Mesenchymal stem cell (in vitro differentiated cells and primary cell): ENCODE measurements at regions not wholly inside any gene's neighbourhood (a gene's known extent, or its start where the extent isn't known, plus 50 kb on each side); places are given as distances from the start of the nearest gene placed in this dataset.

Experiments used
- DNase-seq: peaks from one replicate; pipeline ENCODE4 v3.0.0-alpha.2; 2013
- H2AFZ ChIP-seq: one replicate; pipeline ENCODE4 v1.6.1; 2013; ENCODE audit warnings: low read depth, mild to moderate bottlenecking, control low read depth, inconsistent platforms, low read length, moderate library complexity
- H2AK5ac ChIP-seq: 2 replicates; pipeline ENCODE4 v1.6.1; 2013; ENCODE audit warnings: low read length, moderate library complexity, mild to moderate bottlenecking, inconsistent platforms; ENCODE audit not compliant: severe bottlenecking
- H2BK120ac ChIP-seq: one replicate; pipeline ENCODE4 v1.6.1; 2013; ENCODE audit warnings: low read depth, mild to moderate bottlenecking, inconsistent platforms, low read length, moderate library complexity
- H2BK12ac ChIP-seq, 2 experiments: one replicate each; pipeline ENCODE4 v1.6.1; 2013; ENCODE audit warnings: inconsistent platforms in 2 of 2, low read length in 2 of 2, mild to moderate bottlenecking in 2 of 2, moderate library complexity in 2 of 2, control low read depth in 1 of 2
- H2BK15ac ChIP-seq: one replicate; pipeline ENCODE4 v1.6.1; 2013; ENCODE audit warnings: mild to moderate bottlenecking, low read depth, inconsistent platforms; ENCODE audit not compliant: poor library complexity, severe bottlenecking
- H2BK5ac ChIP-seq: 2 replicates; pipeline ENCODE4 v1.6.1; 2013; ENCODE audit warnings: low read depth, mild to moderate bottlenecking, low read length, control low read depth, inconsistent platforms; ENCODE audit not compliant: poor library complexity, severe bottlenecking
- H3K14ac ChIP-seq, 2 experiments: one replicate each; pipeline ENCODE4 v1.6.1; 2013; ENCODE audit warnings: inconsistent platforms in 2 of 2, low read length in 2 of 2, control low read depth in 1 of 2, mild to moderate bottlenecking in 1 of 2, moderate library complexity in 1 of 2
- H3K18ac ChIP-seq, 2 experiments: one replicate each; pipeline ENCODE4 v1.6.1; 2013; ENCODE audit warnings: inconsistent platforms in 2 of 2, low read length in 2 of 2, control low read depth in 1 of 2, low read depth in 1 of 2, mild to moderate bottlenecking in 1 of 2
- H3K23ac ChIP-seq, 2 experiments: one replicate each; pipeline ENCODE4 v1.6.1; 2013; ENCODE audit warnings: inconsistent platforms in 2 of 2, low read length in 2 of 2, mild to moderate bottlenecking in 2 of 2, moderate library complexity in 2 of 2, control low read depth in 1 of 2
- H3K27ac ChIP-seq: 2 replicates; pipeline ENCODE4 v1.5.1; 2013; ENCODE audit warnings: mild to moderate bottlenecking, moderate library complexity, low read length, control low read depth, inconsistent platforms; ENCODE audit not compliant: poor library complexity, severe bottlenecking
- H3K27me3 ChIP-seq, 2 experiments: 2 replicates each; pipeline versions ENCODE4 v1.6.1 to v1.7.0; 2013; ENCODE audit warnings: low read length in 2 of 2, mild to moderate bottlenecking in 2 of 2, moderate library complexity in 2 of 2, control low read depth in 1 of 2, inconsistent platforms in 1 of 2; ENCODE audit not compliant: control insufficient read depth in 1 of 2, insufficient read depth in 1 of 2
- H3K36me3 ChIP-seq, 2 experiments: 2 replicates each; pipeline versions ENCODE4 v1.6.1 to v1.7.0; 2013; ENCODE audit warnings: low read length in 2 of 2, control low read depth in 1 of 2, inconsistent platforms in 1 of 2, low read depth in 1 of 2, mild to moderate bottlenecking in 1 of 2; ENCODE audit not compliant: insufficient read depth in 2 of 2, control insufficient read depth in 1 of 2
- H3K4ac ChIP-seq, 2 experiments: one replicate each; pipeline ENCODE4 v1.6.1; 2013; ENCODE audit warnings: inconsistent platforms in 2 of 2, low read length in 2 of 2, mild to moderate bottlenecking in 2 of 2, moderate library complexity in 2 of 2, control low read depth in 1 of 2, low read depth in 1 of 2
- H3K4me1 ChIP-seq: 2 replicates; pipeline ENCODE4 v1.6.1; 2013; ENCODE audit warnings: low read depth, low read length, control low read depth; ENCODE audit not compliant: control insufficient read depth, insufficient read depth
- H3K4me2 ChIP-seq: 2 replicates; pipeline ENCODE4 v1.6.1; 2013; ENCODE audit warnings: low read length, mild to moderate bottlenecking, inconsistent platforms; ENCODE audit not compliant: poor library complexity, severe bottlenecking
- H3K4me3 ChIP-seq, 2 experiments: 2 replicates each; pipeline versions ENCODE4 v1.5.1 to v1.7.0; 2013; ENCODE audit warnings: low read length in 2 of 2, mild to moderate bottlenecking in 2 of 2, control low read depth in 1 of 2, low read depth in 1 of 2; ENCODE audit not compliant: insufficient read depth in 1 of 2
- H3K79me1 ChIP-seq: replicated peaks from 2 replicates; pipeline ENCODE4 v1.6.1; 2013; ENCODE audit warnings: mild to moderate bottlenecking, control low read depth, low read length, inconsistent platforms; ENCODE audit not compliant: poor library complexity, severe bottlenecking
- H3K9ac ChIP-seq: 2 replicates; pipeline ENCODE4 v1.7.0; 2013; ENCODE audit warnings: mild to moderate bottlenecking, low read length, moderate library complexity
- H3K9me3 ChIP-seq: 2 replicates; pipeline ENCODE4 v1.7.0; 2013; ENCODE audit warnings: mild to moderate bottlenecking, low read length; ENCODE audit not compliant: control insufficient read depth
- H4K8ac ChIP-seq: one replicate; pipeline ENCODE4 v1.6.1; 2013; ENCODE audit warnings: inconsistent platforms, mild to moderate bottlenecking, low read length, moderate library complexity
- H4K91ac ChIP-seq: one replicate; pipeline ENCODE4 v1.6.1; 2013; ENCODE audit warnings: mild to moderate bottlenecking, low read length, inconsistent platforms
- WGBS: methylation state at CpG from one replicate; pipeline ENCODE4 v1.1.7; 2013; ENCODE audit warnings: mixed read lengths; 5-methylcytosine and 5-hydroxymethylcytosine counted together

- no peak for DNase-seq
- H3K4me3 ChIP-seq = no peak overlapping the region
Measured at GRCh38 chr4:120316416-120316815, 249.8 kb upstream of the MAD2L1 start.

GRCh38 chr4:120314969-120315368 lies 248.3 kb upstream of the MAD2L1 start:
- Histone ChIP-seq H3K36me3 (no peaks in the 10 kb centered on the region), H3K4ac (no peak overlapping the region), H3K27me3 (no peaks in the 10 kb centered on the region), H3K4me3 (no peak overlapping the region), H3K14ac (no peak overlapping the region), H2BK5ac (no peak overlapping the region), H3K27ac (no peak overlapping the region), H4K8ac (no peak overlapping the region), H2BK15ac (no peak overlapping the region), H3K23ac (no peak overlapping the region), H3K79me1 (no peaks in the 10 kb centered on the region), H3K4me2 (no peak overlapping the region), H2BK12ac (no peak overlapping the region), H3K4me1 (no peaks in the 10 kb centered on the region), H2AFZ (no peak overlapping the region), H3K18ac (no peak overlapping the region), H2BK120ac (no peak overlapping the region), H3K9ac (no peak overlapping the region), H2AK5ac (no peak overlapping the region), H3K9me3 (no peaks in the 10 kb centered on the region), H4K91ac (no peak overlapping the region)
- DNase-seq = no peak
- 86% methylated on average over 1 of the region's 2 CpGs for WGBS

More at GRCh38 chr4:120316416-120316815, 249.8 kb upstream of the MAD2L1 start:
- Histone ChIP-seq H2BK12ac (no peak overlapping the region), H3K18ac (no peak overlapping the region), H2AK5ac (no peak overlapping the region), H3K23ac (no peak overlapping the region), H3K4me1 (no peaks in the 10 kb centered on the region), H3K36me3 (no peaks in the 10 kb centered on the region), H4K8ac (no peak overlapping the region), H3K9ac (no peak overlapping the region), H3K79me1 (no peaks in the 10 kb centered on the region), H3K4me2 (no peak overlapping the region), H3K4ac (no peak overlapping the region), H2BK5ac (no peak overlapping the region), H3K9me3 (no peaks in the 10 kb centered on the region), H2AFZ (no peak overlapping the region), H3K27ac (no peak overlapping the region), H3K27me3 (no peaks in the 10 kb centered on the region), H4K91ac (no peak overlapping the region), H3K14ac (no peak overlapping the region), H2BK120ac (no peak overlapping the region), H2BK15ac (no peak overlapping the region)
- 75% methylated on average over 1 of the region's 1 CpG for WGBS

- Histone ChIP-seq H3K9me3 (no peaks in the 10 kb centered on the region), H3K14ac (no peak overlapping the region)
Measured at GRCh38 chr4:120304801-120305200, 238.2 kb upstream of the MAD2L1 start.

GRCh38 chr4:120299631-120300030 lies 233.0 kb upstream of the MAD2L1 start:
- H2BK12ac ChIP-seq = no peak overlapping the region
- H2AFZ ChIP-seq = no peak overlapping the region
- no peaks in the 10 kb centered on the region for H3K79me1 ChIP-seq
- H3K23ac ChIP-seq = no peak overlapping the region
- H2AK5ac ChIP-seq = no peak overlapping the region
- no peak overlapping the region for H2BK5ac ChIP-seq
- H3K27me3 ChIP-seq = no peaks in the 10 kb centered on the region
- H2BK120ac ChIP-seq = no peak overlapping the region
- H3K14ac ChIP-seq = no peak overlapping the region
- H3K4me1 ChIP-seq = no peaks in the 10 kb centered on the region
- H3K36me3 ChIP-seq = no peaks in the 10 kb centered on the region
- H3K4ac ChIP-seq = no peak overlapping the region
- H3K18ac ChIP-seq = no peak overlapping the region
- no peak overlapping the region for H3K9ac ChIP-seq
- DNase-seq = no peak
- H3K4me3 ChIP-seq = no peak overlapping the region
- H3K9me3 ChIP-seq = no peaks in the 10 kb centered on the region
- 65% methylated on average over 2 of the region's 2 CpGs for WGBS
- no peak overlapping the region for H3K4me2 ChIP-seq
- H2BK15ac ChIP-seq = no peak overlapping the region
- no peak overlapping the region for H4K8ac ChIP-seq
- H3K27ac ChIP-seq = no peak overlapping the region
- no peak overlapping the region for H4K91ac ChIP-seq

More at GRCh38 chr4:120304801-120305200, 238.2 kb upstream of the MAD2L1 start:
- Histone ChIP-seq H2BK12ac (no peak overlapping the region), H4K8ac (no peak overlapping the region), H3K4ac (no peak overlapping the region), H2BK15ac (no peak overlapping the region), H3K4me2 (no peak overlapping the region), H2AK5ac (no peak overlapping the region), H4K91ac (no peak overlapping the region), H3K36me3 (no peaks in the 10 kb centered on the region), H3K4me3 (no peak overlapping the region), H3K4me1 (no peaks in the 10 kb centered on the region), H3K79me1 (no peaks in the 10 kb centered on the region), H2AFZ (no peak overlapping the region), H3K18ac (no peak overlapping the region), H3K27ac (no peak overlapping the region), H3K9ac (no peak overlapping the region), H3K23ac (no peak overlapping the region), H3K27me3 (no peaks in the 10 kb centered on the region), H2BK5ac (no peak overlapping the region), H2BK120ac (no peak overlapping the region)
- no peak for DNase-seq
- WGBS = no CpG with 5 or more reads among the region's 2 CpGs
